ENCODE measurements at regions not wholly inside any gene's neighbourhood (a gene's known extent, or its start where the extent isn't known, plus 50 kb on each side); places are given as distances from the start of the nearest gene placed in this dataset.

GRCh38 chr4:13950491-13950890 is 323.0 kb upstream of the BOD1L1 start:
- H3K56ac ChIP-seq (replicated peaks; ENCODE audit: insufficient read length, low read depth, low read length): no peak overlapping the region
- no peaks in the 10 kb centered on the region for H3K23me2 ChIP-seq (ENCODE audit: low read depth, low read length)
- no peaks in the 10 kb centered on the region for H3K79me1 ChIP-seq (ENCODE audit: low read depth, low read length)
- no peak overlapping the region for H3K4ac ChIP-seq (replicated peaks; ENCODE audit: insufficient read length, low read depth, low read length)
- no peak overlapping the region for H4K91ac ChIP-seq (replicated peaks; ENCODE audit: insufficient read length, low read length)
- WGBS, 2 experiments (ENCODE audit: extremely low coverage in 1 of 2, insufficient coverage in 1 of 2, insufficient read length in 1 of 2, insufficient replicate concordance in 2 of 2, low coverage in 1 of 2, low lambda C conversion rate in 2 of 2, missing lambda C conversion rate in 1 of 2): 82% methylated on average over 4 of the region's 4 CpGs; no CpG with 5 or more reads in 1 of the 2 experiments
- H3K9ac ChIP-seq (replicated peaks in 1 of 4; ENCODE audit: extremely low read depth in 1 of 4, low read depth in 3 of 4, low read length in 3 of 4): no peak overlapping the region
- H3K18ac ChIP-seq (ENCODE audit: extremely low read depth, low read length): no peak overlapping the region
- H4K8ac ChIP-seq (ENCODE audit: extremely low read depth, insufficient read depth, low read length): no peak overlapping the region
- no peaks in the 10 kb centered on the region for H3K36me3 ChIP-seq (ENCODE audit: control insufficient read depth in 2 of 4, insufficient read depth in 4 of 4, low read length in 3 of 4)
- no peaks in the 10 kb centered on the region for H3K27me3 ChIP-seq (replicated peaks in 1 of 4; ENCODE audit: control insufficient read depth in 3 of 4, extremely low read depth in 1 of 4, insufficient read depth in 3 of 4, low read length in 3 of 4)
- H3K14ac ChIP-seq (ENCODE audit: insufficient read length): no peak overlapping the region
- peaks cover 0 to 7% (median 4%) of the 10 kb centered on the region in 4 experiments; a peak in 5 of 7 replicates for H3K4me1 ChIP-seq (replicated peaks in 1 of 4; ENCODE audit: control insufficient read depth in 3 of 4, insufficient read depth in 4 of 4, low read length in 3 of 4)
- H3K9me3 ChIP-seq (ENCODE audit: insufficient read depth in 2 of 2, low read depth in 1 of 2, low read length in 1 of 2): no peaks in the 10 kb centered on the region
- no peak overlapping the region for H2AK5ac ChIP-seq (ENCODE audit: low read depth, low read length)
- H3K79me2 ChIP-seq (ENCODE audit: control insufficient read depth in 1 of 2, insufficient read depth in 2 of 2, low read length in 2 of 2): no peaks in the 10 kb centered on the region
- H3K27ac ChIP-seq (ENCODE audit: low read depth, low read length): no peak overlapping the region
- CTCF ChIA-PET (ENCODE audit: partially characterized antibody): interaction anchor here (0.5 to 1.8 kb wide), 4 partner anchors 12 to 297 kb away, joined by 3 to 6 read pairs (median 3); no protein-coding TSS in a partner anchor
- H2AFZ ChIP-seq (ENCODE audit: low read length): no peak overlapping the region
- TF ChIP-seq SRF (IDR thresholded peaks at IDR 0.05; ENCODE audit: low read depth, low read length) (no peak), KDM4A (IDR thresholded peaks at IDR 0.05; ENCODE audit: low read depth, low read length, severe bottlenecking) (no peak), MAFK (IDR thresholded peaks at IDR 0.05; ENCODE audit: low read depth, low read length) (0 out of 2 replicates have a peak, but pooled peaks have one; percentile 1)
- H4K20me1 ChIP-seq (replicated peaks in 1 of 2; ENCODE audit: control insufficient read depth in 1 of 2, insufficient read depth in 2 of 2, low read length in 2 of 2): no peaks in the 10 kb centered on the region
- no peak overlapping the region for H3K23ac ChIP-seq (ENCODE audit: insufficient read length)
- H2BK15ac ChIP-seq (ENCODE audit: low read length): no peak overlapping the region
- DNase-seq (ENCODE audit: low read depth in 1 of 2, low spot score in 2 of 2) (no peak), FAIRE-seq (no peak)
- no peak overlapping the region for H2BK12ac ChIP-seq (ENCODE audit: low read depth, low read length)
- H2BK5ac ChIP-seq (ENCODE audit: low read depth, low read length): no peak overlapping the region
- H3K4me2 ChIP-seq (ENCODE audit: insufficient read depth in 1 of 2, low read depth in 2 of 2, low read length in 2 of 2): no peak overlapping the region
- H3K4me3 ChIP-seq (ENCODE audit: extremely low read depth in 1 of 4, insufficient read depth in 2 of 4, low read depth in 3 of 4, low read length in 4 of 4): no peak overlapping the region
- no peak overlapping the region for H2BK20ac ChIP-seq (ENCODE audit: low read length)
- POLR2A ChIA-PET (ENCODE audit: partially characterized antibody): no interaction called here
- H4K5ac ChIP-seq (ENCODE audit: insufficient read length, low read depth, low read length): no peak overlapping the region
- H2BK120ac ChIP-seq (replicated peaks; ENCODE audit: low read depth, low read length): no peak overlapping the region

Data from H1 (cell line).